SH-SY5Y (cell line): ENCODE measurements at regions not wholly inside any gene's neighbourhood (a gene's known extent, or its start where the extent isn't known, plus 50 kb on each side); places are given as distances from the start of the nearest gene placed in this dataset.

Source experiments
- GATA2 ChIP-seq: IDR thresholded peaks from 2 replicates; pipeline ENCODE4 v1.6.1; 2011; ENCODE audit warnings: mild to moderate bottlenecking, low read depth, low read length
- GATA3 ChIP-seq: IDR thresholded peaks from 2 replicates; pipeline ENCODE4 v1.6.1; 2011; ENCODE audit warnings: low read depth, mild to moderate bottlenecking, low read length, moderate library complexity

- TF ChIP-seq GATA3 (no peak), GATA2 (no peak)
These were observed 744.6 kb downstream of the FAM181B start for GRCh38 chr11:81989093-81989492.

- TF ChIP-seq GATA2, result no peak
- TF ChIP-seq GATA3, result no peak
These were observed 745.7 kb downstream of the FAM181B start for GRCh38 chr11:81987829-81988472.

GRCh38 chr11:81986556-81987161 is 747.0 kb downstream of the FAM181B start:
- no peak for TF ChIP-seq GATA2
- TF ChIP-seq GATA3, result no peak

DNA sequence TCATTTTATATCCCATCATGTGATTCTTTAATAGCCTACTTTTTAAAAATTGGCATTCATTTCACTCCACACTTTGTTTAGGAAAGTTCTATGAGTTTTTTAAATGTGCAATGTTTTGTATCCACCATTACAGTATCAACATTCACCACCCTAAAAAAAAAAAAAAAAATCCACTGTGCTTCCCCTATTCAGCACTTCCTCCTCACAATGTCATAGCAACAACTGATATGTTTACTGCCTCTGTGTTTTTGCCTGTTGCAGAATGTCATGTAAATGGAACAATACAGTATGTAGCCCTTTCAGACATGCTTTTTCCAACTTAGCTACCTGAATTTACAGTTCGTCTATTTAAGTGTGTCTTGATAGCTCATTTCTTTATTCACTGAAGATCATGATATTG is 754.2 kb downstream of the FAM181B start:
- TF ChIP-seq GATA2 (no peak), GATA3 (no peak)

GRCh38 chr11:81975261-81975900 is 758.3 kb downstream of the FAM181B start:
- TF ChIP-seq GATA2, result no peak
- TF ChIP-seq GATA3, result no peak

DNA sequence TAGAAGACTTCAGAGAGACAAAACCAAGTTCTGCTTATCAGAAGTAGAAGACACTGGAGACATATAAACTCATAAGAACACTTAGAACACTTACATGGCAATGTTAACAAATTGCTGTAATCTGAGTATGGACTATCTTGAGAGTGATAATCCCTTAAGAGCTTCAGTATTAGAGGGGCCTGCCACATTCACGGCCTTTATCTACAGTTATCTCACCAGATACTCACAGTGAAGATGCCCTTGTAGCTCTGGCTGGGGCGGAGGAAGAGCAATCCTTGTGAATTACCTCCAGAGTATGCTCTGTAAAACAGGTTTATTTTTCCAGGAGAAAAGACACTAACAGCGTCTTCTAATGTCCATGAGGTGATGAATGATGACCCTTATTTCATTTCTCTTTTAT is 762.8 kb downstream of the FAM181B start:
- TF ChIP-seq GATA3, result no peak
- no peak for TF ChIP-seq GATA2

DNA sequence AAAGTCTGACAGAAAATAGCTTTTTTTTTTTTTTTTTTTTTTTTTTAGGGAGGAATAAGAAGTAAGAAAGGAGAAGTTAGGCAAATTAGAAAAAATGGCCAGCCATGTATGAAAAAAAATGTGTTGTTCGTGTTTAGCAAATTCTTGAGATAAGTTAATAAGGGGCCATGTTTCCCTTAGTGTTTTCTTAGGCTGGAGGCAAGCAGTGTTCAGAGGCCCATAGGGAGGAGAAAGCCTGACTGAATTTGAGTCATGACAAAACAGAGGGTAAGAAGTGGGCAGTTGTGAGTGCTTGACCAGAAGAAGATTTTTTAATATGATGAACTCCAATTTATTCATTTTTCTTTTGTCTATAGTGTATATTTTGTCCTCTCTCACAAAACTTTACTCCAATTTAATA is 766.4 kb downstream of the FAM181B start:
- TF ChIP-seq GATA3 (no peak), GATA2 (no peak)

GRCh38 chr11:81966340-81966739 is 767.3 kb downstream of the FAM181B start:
- TF ChIP-seq GATA2 (no peak), GATA3 (no peak)

- TF ChIP-seq GATA3 (no peak), GATA2 (no peak)
These were observed 770.6 kb downstream of the FAM181B start for GRCh38 chr11:81963018-81963417.

DNA sequence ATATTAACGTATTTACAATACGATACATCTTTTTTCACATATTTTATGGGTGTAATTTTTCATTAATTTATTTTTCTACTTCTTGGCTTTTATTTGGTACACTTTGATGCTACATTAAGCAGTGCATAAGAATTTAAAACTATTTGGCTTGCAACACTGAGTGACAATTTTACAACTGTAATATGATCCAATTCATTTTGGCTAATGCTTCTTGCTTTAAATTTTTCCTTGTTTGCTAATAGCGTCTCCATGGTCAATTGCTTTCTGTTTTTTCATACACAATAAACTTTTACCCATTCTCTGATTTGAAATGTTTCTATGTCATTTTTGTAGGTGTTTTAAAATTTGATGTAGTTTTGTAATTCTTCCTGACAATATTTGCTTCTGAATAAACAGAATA is 773.2 kb downstream of the FAM181B start:
- TF ChIP-seq GATA2 (no peak), GATA3 (no peak)

GRCh38 chr11:81959341-81959740 is 774.3 kb downstream of the FAM181B start:
- TF ChIP-seq GATA3 (no peak), GATA2 (no peak)

- TF ChIP-seq GATA3, result no peak
- TF ChIP-seq GATA2, result no peak
These were observed 786.8 kb downstream of the FAM181B start for GRCh38 chr11:81946831-81947230.

DNA sequence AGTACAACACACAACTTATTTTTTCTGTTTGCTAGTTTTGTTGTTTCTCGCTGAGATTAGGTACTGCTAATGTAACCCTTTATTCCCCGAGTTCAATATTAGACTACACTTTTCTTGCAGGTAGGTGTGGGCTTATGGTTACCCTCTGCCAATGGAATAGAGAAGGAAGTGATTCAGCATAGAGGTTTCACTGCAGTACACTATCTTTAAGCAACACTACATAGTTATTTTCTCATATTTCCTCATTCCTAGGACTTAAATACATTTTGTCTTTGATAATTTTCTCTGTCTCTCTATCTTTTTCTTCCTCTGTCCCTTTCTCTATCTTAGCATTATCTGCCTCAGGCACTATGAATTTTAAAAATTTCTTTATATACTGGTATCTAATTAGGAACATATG is 791.0 kb downstream of the FAM181B start:
- TF ChIP-seq GATA2, result no peak

- TF ChIP-seq GATA2, result no peak
- no peak for TF ChIP-seq GATA3
These were observed 791.7 kb downstream of the FAM181B start for GRCh38 chr11:81941998-81942397.

DNA sequence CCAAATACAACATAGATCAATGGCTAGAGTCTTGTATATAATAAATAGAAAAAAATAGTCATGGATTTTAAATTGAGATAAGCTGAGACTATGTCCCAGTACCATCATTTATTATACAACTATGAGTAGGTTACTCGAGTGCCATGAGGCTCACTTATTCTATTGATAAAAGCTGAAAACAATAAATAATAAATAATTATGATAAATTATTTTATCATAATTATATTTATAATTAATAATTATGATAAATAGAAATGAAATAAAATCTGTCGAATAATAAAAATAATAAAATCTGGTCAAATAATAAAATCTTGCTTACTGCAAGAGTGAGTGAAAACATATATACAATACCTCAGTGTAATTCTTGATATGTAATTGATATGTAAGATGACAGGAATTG is 801.4 kb downstream of the FAM181B start:
- TF ChIP-seq GATA3, result no peak
- TF ChIP-seq GATA2, result no peak

DNA sequence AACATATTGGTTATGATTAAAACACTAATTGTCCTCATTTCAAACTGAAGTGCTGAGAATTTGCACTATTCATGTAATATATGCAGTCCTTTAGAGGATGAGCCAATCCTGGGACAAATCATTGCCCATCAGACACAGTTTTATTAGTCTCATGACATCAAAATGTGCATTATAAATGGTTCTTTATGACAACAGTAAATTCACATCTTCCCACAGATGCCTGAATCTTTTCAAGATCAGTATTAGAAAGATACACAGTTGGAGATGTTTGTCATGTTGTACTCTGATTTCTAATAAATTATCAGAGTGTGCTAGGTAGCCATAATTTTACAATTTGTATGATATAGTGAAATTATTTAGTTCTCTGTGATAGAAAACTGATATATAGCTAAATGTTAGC is 813.5 kb downstream of the FAM181B start:
- TF ChIP-seq GATA2 (no peak), GATA3 (no peak)
